ENCODE measurements at regions not wholly inside any gene's neighbourhood (a gene's known extent, or its start where the extent isn't known, plus 50 kb on each side); places are given as distances from the start of the nearest gene placed in this dataset.

GRCh38 chr14:86897704-86898513 lies 1095.1 kb downstream of the GALC start:
- no peak for DNase-seq (ENCODE audit: low read depth)

GRCh38 chr14:86897224-86897623 lies 1095.8 kb downstream of the GALC start:
- DNase-seq (ENCODE audit: low read depth): no peak

GRCh38 chr14:86896701-86897100 lies 1096.3 kb downstream of the GALC start:
- no peak for DNase-seq (ENCODE audit: low read depth)

GRCh38 chr14:86892152-86892956 lies 1100.6 kb downstream of the GALC start:
- DNase-seq (ENCODE audit: low read depth): no peak

- DNase-seq (ENCODE audit: low read depth): no peak
These were observed 1107.7 kb downstream of the GALC start for GRCh38 chr14:86885280-86885679.

GRCh38 chr14:86884498-86884897 lies 1108.5 kb downstream of the GALC start:
- no peak for DNase-seq (ENCODE audit: low read depth)

- DNase-seq (ENCODE audit: low read depth): no peak
These were observed 1110.2 kb downstream of the GALC start for GRCh38 chr14:86882818-86883217.

- DNase-seq (ENCODE audit: low read depth): no peak
These were observed 1127.0 kb downstream of the GALC start for GRCh38 chr14:86865934-86866333.

- DNase-seq (ENCODE audit: low read depth): peak; percentile 55
These were observed 1134.4 kb downstream of the GALC start for GRCh38 chr14:86858591-86858990.

- DNase-seq (ENCODE audit: low read depth): peak; percentile 52
These were observed 1135.0 kb downstream of the GALC start for GRCh38 chr14:86858031-86858430.

GRCh38 chr14:86852530-86852929 lies 1140.5 kb downstream of the GALC start:
- peak; percentile 60 for DNase-seq (ENCODE audit: low read depth)

GRCh38 chr14:86847140-86847539 lies 1145.8 kb downstream of the GALC start:
- no peak for DNase-seq (ENCODE audit: low read depth)

- peak; percentile 14 for DNase-seq (ENCODE audit: low read depth)
These were observed 1154.6 kb downstream of the GALC start for GRCh38 chr14:86838363-86838762.

GRCh38 chr14:86826661-86827060 lies 1166.3 kb downstream of the GALC start:
- no peak for DNase-seq (ENCODE audit: low read depth)

GRCh38 chr14:86824167-86824566 lies 1168.8 kb downstream of the GALC start:
- no peak for DNase-seq (ENCODE audit: low read depth)

- no peak for DNase-seq (ENCODE audit: low read depth)
These were observed 1169.4 kb downstream of the GALC start for GRCh38 chr14:86823581-86823980.

GRCh38 chr14:86815341-86815740 lies 1177.6 kb downstream of the GALC start:
- no peak for DNase-seq (ENCODE audit: low read depth)

- DNase-seq (ENCODE audit: low read depth): no peak
These were observed 1190.3 kb downstream of the GALC start for GRCh38 chr14:86802726-86803125.

GRCh38 chr14:86799244-86799647 lies 1193.7 kb downstream of the GALC start:
- DNase-seq (ENCODE audit: low read depth): peak; percentile 90

- DNase-seq (ENCODE audit: low read depth): peak; percentile 18
These were observed 1194.7 kb downstream of the GALC start for GRCh38 chr14:86798330-86798729.

- no peak for DNase-seq (ENCODE audit: low read depth)
These were observed 1196.0 kb downstream of the GALC start for GRCh38 chr14:86797075-86797351.

- DNase-seq (ENCODE audit: low read depth): peak; percentile 64
These were observed 1196.5 kb downstream of the GALC start for GRCh38 chr14:86796221-86797074.

- no peak for DNase-seq (ENCODE audit: low read depth)
These were observed 1198.3 kb downstream of the GALC start for GRCh38 chr14:86794689-86795088.

Measured in fibroblast of gingiva (primary cell).